ENCODE measurements at regions not wholly inside any gene's neighbourhood (a gene's known extent, or its start where the extent isn't known, plus 50 kb on each side); places are given as distances from the start of the nearest gene placed in this dataset.
"Not testable (repeated sequence)": the region's sequence is repeated elsewhere in the genome, so short reads cannot be mapped to it uniquely, and the experiment has no call there.

DNA sequence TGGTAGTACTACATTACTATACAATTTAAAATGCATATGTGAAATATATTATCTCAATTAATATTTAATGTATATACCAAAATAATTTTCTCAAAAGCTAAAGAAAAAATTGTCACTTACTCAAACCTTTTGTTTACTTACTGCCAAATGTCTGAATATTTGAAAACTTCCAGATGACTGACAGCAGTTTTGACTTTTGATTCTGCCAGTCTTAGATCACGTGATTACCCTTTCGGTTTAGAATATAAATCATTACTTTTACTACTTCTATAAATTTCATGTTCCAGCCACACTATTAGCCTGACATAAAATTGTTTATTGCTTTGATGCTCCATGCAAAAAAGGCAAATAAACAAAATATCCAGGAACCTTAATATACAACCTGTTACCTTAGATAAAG is 680.7 kb upstream of the ID4 start:
- no peak for DNase-seq (ENCODE audit: low spot score)

DNA sequence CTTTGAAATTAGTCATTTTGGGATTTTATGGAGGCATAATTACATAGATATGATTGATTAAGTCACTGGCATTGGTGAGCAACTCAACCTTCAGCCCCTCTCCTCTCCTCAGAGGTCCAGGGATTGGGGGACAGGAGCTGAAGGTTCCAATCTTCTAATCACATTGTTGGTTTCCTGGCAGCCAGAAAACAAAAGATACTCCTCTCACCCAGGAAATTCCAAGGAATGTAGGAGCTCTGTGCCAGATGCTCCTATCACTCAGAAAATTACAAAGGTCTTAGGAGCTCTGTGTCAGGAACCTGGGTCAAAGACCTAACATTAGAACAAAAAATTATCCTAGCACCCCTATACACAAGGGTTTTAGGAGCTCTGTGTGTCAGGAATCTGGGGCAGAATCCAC is 679.7 kb upstream of the ID4 start:
- DNase-seq (ENCODE audit: low spot score): no peak

DNA sequence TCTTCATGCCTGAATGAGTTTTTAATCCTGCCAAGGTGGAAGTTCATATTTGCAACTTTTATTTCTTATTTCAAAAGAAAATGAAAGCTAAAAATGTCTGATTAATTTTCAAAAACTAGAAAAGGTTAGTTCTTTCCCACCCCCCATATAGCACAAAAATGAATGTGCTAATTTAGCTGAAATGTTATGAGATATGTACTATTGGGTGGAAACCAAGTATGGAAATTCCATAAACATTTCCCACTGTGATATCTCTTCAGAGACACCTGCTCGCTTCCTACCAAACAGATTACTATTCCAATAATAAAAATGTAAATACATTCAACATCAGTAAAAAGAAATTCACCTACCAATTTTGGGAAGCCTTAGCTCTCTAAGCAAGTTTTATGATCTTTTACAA is 678.6 kb upstream of the ID4 start:
- DNase-seq (ENCODE audit: low spot score): no peak

DNA sequence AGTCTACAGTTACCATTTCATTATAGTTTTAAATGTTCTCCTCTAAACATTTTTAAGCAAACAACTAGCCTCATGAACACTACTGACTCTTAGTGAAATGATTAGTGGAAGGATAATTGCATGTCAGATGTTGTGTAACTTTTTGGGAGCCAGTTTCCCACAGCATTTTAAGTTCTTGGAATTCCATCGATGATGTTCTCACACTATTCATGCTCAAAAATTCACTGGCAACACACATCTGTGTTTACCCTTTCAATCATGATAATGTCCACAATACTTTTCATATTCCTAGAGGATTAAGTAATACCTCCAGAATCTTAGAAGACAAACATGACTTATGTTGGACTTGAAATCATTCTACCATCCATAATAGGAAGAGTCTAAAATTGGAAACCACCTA is 678.1 kb upstream of the ID4 start:
- no peak for DNase-seq (ENCODE audit: low spot score)

DNA sequence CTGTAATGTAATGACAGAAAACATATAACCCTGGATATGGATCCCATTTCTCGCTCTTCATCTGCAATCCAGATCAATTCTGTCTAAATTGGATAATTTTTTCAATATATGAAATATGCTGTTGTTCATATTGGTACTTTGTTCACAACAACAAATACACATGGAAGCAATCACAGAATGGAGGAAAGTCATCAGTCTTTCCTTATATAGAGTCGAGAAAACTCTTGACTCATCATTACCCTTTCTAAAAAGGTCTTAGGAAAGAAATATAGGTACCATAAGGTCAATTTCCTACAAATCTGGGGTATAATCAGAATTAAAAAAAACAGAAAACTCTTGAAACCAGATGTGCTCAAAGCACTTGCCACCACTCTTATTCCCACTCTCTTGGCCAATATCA is 677.6 kb upstream of the ID4 start:
- no peak for DNase-seq (ENCODE audit: low spot score)

DNA sequence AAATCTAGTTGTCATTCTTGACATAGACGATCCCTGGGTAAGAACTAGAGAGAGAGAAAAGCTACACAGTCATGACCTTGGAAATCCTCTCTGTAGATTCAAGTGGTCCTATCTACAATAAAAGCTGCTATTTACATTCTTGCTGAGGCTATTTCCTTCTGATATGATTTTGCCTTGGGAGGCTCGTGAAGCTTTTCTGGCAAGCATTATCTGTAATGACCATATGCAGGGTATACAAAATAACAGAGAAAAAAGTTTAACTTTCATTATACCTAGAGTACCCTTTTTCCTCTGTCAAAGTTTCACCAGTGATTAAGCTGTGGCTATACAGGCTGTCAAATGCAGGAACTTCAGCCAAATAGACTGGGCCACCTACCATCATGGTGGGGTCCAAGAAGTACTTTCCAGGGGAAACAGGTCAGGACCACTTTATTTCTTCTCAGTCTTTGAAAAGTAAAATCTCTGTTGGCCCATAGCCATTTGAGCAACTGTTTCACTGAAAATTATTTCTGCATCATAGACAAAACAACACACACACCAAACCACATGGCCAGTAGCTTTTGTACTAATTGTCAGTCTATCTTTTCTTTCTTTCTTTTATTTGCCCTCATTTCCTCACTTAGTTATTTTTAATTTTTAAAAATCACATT is 677.0 kb upstream of the ID4 start:
- no peak for DNase-seq (ENCODE audit: low spot score)

DNA sequence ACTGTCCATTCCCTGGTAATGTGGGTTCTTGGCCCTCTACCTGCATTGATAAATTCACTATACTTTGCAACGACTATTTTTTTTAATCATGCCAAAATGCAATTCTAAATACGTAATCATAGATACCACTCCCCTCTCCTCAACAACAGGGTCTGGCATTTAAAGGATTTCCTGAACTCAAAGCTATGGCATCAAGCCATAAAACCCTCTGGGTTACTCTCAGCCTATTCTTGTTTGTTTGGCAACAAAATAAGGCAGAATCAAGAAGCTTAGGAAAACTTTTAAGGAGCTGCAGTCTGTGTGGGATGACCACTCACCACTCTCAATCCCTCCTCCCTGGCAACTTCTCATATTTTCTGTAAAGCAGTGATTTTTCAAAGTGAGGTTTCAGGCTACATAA is 669.9 kb upstream of the ID4 start:
- DNase-seq (ENCODE audit: low spot score): no peak

DNA sequence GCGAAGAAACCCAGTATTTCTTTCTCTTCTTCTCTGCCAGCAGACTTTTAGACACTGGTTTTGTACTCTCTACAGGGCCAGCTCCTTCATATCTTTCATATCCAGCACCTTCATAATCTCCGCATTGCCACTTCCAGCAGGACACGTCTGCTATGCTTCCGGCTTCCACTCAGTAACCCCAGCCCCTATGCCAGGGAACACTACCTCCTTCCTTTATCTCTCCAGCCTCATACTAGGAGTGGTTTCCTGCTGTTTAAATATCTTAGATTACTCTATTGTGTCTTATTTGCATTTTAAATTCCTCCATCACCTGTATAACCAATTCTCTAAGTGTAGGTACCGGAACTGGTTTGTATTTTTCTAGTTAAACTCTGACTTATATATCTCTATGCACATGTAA is 667.8 kb upstream of the ID4 start:
- no peak for DNase-seq (ENCODE audit: low spot score)

DNA sequence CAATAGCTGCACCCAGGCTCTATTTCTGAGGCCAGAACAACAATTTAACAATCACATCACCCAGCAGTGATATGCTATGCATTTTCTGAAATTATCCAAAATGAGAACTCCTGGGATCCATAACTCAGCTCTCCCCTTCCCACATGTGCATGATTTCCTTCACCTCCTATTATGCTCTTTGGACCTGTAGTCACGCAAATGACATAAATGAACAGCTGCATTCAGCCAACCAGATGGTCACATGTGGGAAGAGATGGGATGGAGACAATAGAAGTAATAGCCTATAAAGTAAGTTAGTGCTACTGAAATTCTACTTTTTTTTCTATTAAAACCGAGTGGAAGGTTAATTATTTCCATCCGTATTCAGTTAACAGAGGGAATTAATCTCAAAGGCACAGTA is 662.1 kb upstream of the ID4 start:
- no peak for DNase-seq (ENCODE audit: low spot score)

DNA sequence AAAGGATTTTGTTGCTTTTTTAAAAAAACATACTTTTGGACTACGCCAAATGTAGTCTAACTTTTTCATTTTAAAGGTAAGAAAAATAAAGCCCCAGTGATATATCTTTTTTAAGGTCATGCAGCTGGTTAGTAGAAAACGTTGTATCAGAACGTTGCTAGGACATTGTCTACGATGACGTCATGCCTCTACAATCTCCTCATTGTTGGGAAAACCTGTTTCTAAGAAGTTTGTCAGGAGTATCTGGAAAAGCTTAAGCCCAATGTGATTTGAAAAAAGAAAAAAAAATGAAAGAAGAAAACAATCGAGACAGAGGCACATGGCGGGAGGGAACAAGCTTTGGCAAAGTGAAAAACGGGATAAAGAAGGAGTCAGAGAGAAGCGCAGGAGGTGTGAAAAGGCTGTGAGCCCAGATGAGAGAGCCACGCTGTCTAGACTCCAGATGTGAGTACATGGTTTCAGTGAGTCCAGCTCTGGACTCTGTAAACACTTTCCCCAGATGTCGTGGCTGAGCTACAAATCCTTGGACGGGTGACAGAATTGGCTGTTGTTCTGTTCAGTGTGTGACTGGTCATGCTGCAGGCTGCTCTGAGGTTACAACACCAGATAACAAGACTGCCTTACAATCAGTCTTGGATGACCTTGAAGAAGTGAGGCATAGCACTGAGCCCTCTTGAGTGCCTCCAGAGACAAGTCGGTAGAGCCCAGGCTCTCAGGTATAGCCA is 656.7 kb upstream of the ID4 start:
- no peak for DNase-seq (ENCODE audit: low spot score)

DNA sequence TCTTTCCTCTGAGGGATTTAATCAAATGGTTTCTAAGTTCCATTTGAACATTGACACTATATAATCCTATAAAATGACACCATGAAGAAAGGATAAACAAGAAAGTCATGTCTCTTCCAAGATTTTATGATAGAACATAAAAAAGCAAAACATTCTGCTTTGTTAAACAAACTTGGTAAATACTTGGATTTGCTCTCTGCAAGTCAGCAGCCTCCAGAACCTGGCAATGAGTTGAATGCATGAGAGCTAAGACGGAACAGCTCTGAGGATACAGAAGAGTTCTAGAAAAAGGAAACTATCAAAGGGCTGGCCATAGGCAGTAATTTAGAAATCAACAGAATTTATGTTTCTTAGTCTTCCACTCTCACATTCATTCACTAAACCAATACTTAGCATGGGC is 656.0 kb upstream of the ID4 start:
- no peak for DNase-seq (ENCODE audit: low spot score)

DNA sequence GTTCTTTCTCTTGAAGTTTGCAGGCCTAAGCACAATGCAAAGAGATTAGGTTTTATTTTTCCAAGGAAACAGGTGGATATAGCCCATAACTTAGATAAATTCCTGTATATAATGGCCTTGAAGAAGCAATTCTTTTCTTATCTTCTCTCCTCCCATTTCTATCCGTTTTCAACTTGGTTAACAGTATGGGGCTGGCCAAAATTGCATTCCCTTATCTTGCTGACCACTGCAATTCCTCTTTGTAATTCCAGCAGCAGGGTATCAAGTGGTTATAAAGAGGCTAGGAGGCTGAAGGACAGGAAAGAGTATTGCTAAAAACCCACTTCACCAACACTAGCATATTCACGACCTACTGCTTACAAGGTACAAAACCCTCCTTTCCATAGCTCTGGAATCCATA is 643.5 kb upstream of the ID4 start:
- no peak for DNase-seq (ENCODE audit: low spot score)

DNA sequence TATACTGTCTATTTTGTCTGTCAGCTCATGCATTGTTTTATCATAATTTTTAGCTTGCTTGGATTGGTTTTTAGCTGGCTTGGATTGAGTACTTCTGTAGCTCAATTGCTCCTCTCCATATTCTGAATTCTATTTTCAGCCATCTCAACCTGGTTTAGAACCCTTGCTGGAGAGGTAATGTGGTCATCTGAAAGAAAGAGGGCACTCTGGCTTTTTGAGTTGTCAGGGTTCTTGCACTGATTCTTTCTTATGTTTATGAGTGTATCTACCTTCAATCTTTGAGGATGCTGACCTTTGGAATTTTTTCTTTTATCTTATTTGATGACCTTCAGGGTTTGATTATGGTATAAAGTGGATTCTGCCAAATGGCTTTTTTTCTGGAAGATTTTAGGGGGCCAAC is 632.7 kb upstream of the ID4 start:
- DNase-seq (ENCODE audit: low spot score): no peak

DNA sequence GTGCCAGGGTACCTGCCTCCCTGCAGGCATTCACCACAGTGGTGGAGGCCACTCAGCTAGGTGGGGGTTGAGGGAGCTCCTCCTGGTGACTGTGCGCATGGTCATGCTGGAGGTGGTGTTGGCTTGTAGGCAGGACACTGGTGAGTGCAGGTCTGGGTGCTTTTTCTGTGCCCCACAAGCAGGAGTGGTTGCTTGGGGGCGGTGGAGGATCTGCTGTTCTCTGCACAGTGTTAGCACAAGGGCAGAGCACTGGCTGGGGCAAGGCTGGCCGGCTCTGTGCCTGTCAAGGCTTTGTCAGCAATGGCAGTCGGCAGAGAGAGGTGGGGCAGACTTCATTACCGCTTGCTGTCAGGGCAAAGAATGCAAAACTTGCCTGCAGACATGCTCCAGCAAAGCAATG is 632.1 kb upstream of the ID4 start:
- DNase-seq (ENCODE audit: low spot score): no peak

DNA sequence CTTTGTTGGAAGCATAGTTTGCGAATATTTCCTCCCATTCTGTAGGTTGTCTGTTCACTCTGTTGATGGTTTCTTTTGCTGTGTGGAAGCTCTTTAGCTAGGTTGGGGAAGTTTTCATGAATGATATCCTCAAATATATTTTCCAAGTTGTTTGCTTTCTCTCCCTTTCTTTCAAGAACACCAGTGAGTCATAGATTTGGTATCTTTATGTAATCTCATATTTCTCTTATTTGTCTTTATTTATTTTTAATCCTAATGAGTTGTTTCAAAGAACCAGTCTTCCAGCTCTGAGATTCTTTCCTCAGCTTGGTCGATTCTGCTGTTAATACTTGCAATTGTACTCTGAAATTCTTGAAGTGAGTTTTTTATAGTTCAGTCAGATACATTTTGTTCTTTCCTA is 628.0 kb upstream of the ID4 start:
- DNase-seq (ENCODE audit: low spot score): no peak

DNA sequence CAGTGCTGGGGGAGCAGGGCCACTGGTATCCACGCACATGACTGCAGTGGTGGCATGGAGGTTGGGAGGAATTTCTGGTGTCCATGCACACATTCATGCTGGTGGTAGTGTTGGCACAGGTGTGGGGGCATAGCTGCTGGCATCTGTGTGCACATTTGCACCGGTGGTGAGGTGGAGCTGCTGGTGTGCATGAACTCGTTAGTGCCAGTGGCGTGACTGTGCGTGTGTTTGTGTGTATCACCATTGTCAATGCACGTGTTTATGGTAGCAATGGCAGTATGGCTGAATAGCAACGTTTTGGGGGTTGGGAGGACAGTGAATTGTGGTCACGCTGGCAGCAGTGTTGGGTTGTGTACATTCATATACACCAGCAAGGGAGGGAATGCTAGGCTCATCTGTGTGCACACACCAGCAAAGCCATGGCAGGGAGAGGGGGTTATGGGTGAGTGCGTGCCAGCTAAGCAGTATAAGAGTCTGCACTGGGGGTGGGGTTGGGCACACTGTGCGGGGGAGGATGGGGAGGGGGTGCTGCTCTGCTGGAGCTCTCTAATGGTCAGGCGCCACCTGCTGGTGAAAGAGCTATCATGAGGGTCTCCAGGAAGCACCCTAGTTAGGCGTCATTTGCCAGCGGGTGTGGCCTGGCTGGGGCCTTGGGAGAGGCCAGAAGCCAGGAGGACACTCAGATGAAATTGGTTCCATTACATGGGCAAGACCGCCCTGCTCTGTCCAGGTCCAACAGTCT is 626.1 kb upstream of the ID4 start:
- DNase-seq (ENCODE audit: low spot score): no peak

DNA sequence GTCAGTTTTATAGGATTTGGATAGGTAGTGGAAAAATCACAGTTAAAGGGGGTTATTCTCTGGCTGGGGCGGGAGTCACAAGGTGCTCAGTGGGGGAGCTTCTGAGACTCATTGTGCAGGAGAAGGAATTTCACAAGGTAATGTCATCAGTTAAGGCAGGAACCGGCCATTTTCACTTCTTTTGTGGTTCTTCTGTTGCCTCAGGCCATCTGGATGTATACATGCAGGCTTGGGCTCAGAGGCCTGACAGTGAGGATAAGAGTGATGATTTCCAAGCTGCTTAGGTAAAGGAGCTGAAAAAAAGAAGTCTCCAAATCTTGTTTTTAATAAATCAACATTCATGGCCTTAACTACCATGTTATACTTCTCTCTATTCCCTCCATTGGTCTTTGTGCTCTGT is 622.9 kb upstream of the ID4 start:
- no peak for DNase-seq (ENCODE audit: low spot score)

DNA sequence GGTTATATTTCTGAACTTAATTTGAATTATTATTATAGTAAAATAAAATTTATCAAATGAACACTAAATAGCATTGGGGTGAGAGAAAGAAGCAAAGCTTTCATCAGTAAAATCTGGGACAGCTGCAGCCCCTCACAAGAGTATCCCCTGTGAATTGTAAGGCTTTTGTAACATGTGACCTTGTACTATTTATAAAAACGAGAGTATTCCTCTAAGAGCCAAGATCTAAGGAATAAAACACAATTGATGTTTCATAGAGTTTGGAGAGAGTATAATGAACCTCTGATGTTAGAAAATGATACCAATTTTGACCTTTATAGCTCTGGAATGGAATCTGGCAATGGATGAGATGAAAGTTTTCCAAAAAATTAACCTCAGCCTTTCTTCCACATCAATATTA is 617.2 kb upstream of the ID4 start:
- no peak for DNase-seq (ENCODE audit: low spot score)

DNA sequence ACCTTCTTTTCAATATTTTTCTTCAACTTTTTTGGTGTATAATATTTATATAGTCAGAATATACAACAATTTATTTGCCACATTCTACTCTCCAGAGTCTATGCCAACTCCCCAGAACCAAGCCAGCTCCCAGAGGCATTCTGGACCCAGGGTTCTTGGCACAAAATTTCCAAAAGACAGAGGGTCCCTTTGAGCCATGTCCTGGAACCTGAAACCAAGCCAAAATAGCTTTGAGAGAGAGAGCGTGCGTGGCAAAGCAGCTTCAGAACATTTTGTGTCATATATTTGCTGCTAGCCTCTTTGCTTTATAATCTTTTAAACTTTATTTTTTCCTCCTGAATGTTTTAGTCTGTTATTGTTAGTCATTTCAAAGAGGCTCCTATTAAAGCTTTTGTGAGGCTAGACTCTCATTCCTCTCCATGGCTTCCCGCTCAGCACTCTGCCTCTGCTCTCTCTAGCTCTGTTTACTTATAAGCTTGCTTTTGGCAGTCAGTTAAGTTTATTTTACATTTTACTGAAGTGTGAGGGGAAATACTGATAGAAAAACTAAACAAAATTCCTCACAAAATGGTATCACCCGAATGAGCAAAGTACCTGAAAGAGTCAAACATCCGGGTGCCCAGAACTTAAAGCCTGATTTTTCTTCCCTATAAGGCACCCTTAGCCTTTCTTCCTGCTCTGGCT is 605.1 kb upstream of the ID4 start:
- DNase-seq (ENCODE audit: low spot score): no peak

DNA sequence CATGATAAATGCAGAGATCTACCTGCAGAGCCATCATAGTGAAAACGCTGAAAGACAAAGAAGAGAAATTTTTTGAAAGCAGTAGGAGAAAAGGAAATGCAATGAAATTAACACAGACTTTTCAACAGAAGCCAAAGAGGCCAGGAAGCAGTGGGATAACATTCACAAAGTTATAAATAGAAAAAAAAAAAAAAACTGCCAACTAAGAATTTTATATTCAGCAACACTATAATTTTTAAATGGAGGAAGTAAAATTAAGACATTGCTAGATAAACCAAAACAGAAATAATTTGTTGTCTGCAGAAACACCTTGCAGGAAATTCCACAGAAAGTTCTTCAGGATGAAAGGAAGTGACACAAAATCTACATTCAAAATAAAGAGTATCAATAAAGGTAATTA is 591.5 kb upstream of the ID4 start:
- DNase-seq (ENCODE audit: low spot score): no peak

DNA sequence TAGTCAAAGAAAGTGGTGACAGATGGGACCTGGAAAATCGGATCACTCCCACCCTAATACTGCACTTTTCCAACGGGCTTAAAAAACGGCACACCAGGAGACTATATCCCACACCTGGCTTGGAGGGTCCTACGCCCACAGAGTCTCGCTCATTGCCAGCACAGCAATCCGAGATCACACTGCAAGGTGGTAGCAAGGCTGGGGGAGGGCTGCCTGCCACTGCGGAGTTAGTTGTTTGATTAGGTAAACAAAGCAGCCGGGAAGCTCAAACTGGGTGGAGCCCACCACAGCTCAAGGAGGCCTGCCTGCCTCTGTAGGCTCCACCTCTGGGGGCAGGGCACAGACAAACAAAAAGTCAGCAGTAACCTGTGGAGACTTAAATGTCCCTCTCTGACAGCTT is 590.0 kb upstream of the ID4 start:
- not testable (repeated sequence) for DNase-seq (ENCODE audit: low spot score)

DNA sequence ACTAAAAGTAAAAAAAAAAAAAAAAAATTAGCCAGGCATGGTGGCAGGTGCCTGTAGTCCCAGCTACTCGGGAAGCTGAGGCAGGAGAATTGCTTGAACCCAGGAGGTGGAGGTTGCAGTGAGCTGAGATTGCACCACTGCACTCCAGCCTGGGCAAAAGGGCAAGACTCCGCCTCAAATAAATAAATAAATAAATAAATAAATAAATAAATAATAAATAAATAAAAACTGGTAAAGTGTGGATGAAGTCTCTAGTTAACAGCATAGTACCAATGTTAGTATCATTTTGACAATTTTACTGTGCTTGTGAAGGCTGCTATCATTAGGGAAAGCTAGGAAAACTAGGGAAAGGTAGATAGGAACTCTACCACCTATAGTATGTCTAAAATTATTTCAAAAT is 581.0 kb upstream of the ID4 start:
- DNase-seq (ENCODE audit: low spot score): not testable (repeated sequence)

DNA sequence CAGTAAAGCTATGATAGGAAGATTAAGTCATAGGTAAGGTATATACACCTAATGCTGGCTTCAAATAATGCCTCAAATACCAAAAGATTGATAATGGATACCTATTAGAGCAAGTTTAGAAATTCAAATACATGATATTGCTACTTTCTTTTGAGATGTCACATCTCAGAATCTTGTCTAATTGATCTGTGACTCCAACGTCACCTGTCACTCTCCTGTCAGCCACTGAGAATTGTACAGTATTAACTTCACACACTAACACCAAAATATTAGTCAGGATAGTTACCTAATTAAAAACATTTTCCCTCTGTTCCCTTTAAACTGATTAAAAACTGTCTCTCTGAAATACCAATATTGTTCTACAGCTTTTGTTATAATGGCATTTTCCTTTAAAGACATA is 575.5 kb upstream of the ID4 start:
- no peak for DNase-seq (ENCODE audit: low spot score)
